ENCODE measurements at regions not wholly inside any gene's neighbourhood (a gene's known extent, or its start where the extent isn't known, plus 50 kb on each side); places are given as distances from the start of the nearest gene placed in this dataset.

GRCh38 chr22:49142891-49143290 lies 684.8 kb downstream of the BRD1 start:
- TF ChIP-seq ZNF274 (IDR thresholded peaks at IDR 0.05; ENCODE audit: low read length), result no peak
- no peak for TF ChIP-seq ZNF274 (tag by site-specific recombination; IDR thresholded peaks at IDR 0.05; ENCODE audit: borderline replicate concordance)
- no peak for TF ChIP-seq ZNF37A (tag by site-specific recombination; IDR thresholded peaks at IDR 0.05)
- TF ChIP-seq ZNF221 (tag by site-specific recombination; IDR thresholded peaks at IDR 0.05; ENCODE audit: borderline replicate concordance), result no peak
- no peak for TF ChIP-seq ZNF626 (tag by site-specific recombination; IDR thresholded peaks at IDR 0.05)
- TF ChIP-seq YY1 (tag by site-specific recombination; IDR thresholded peaks at IDR 0.05), result no peak
- no peak for TF ChIP-seq ZNF146 (tag by site-specific recombination; IDR thresholded peaks at IDR 0.05)
- no peak for TF ChIP-seq ZSCAN5A (tag by site-specific recombination; IDR thresholded peaks at IDR 0.05)
- TF ChIP-seq ZNF555 (tag by site-specific recombination; conservative IDR thresholded peaks at IDR 0.05), result no peak
- no peak for TF ChIP-seq CTCF (tag by site-specific recombination; IDR thresholded peaks at IDR 0.05)
- no peak for TF ChIP-seq ZNF777 (tag by site-specific recombination; IDR thresholded peaks at IDR 0.05; ENCODE audit: borderline replicate concordance)
